ENCODE measurements at regions not wholly inside any gene's neighbourhood (a gene's known extent, or its start where the extent isn't known, plus 50 kb on each side); places are given as distances from the start of the nearest gene placed in this dataset.

DNA sequence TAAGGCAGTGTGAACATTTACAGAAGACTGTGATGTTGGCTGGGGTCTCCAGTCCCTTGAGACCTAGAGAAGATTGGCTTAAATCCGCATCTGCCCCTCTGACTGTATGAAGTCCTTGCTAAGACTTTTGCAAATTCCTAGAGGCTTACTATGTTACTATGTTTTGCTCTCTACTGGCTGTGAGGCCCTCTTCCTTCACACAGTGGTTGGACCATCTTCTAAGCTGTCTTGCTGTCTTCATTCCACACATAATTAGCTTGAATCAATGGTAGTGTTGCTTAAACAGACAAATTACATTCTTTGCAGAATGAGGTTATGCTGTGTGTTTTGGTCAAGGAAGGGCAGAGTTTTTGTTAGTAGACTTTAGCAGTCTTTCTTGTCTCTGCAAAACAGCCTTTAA is 658.0 kb downstream of the TYW1 start:
- Histone ChIP-seq H3K27me3 (ENCODE audit: insufficient read depth, low read length, poor library complexity, severe bottlenecking) (no peaks in the 10 kb centered on the region), H3F3A (ENCODE audit: low read depth) (no peaks in the 10 kb centered on the region), H3K9ac (ENCODE audit: low read depth, low read length, poor library complexity, severe bottlenecking) (no peak overlapping the region), H3K9me3 (ENCODE audit: insufficient read depth, low read depth, low read length) (no peaks in the 10 kb centered on the region), H3K4me3 (ENCODE audit: low read length, poor library complexity, severe bottlenecking) (no peak overlapping the region), H3K79me2 (ENCODE audit: insufficient read depth, low read length) (no peaks in the 10 kb centered on the region), H4K20me1 (ENCODE audit: insufficient read depth, low read length, poor library complexity, severe bottlenecking) (no peaks in the 10 kb centered on the region), H3K36me3 (ENCODE audit: insufficient read depth, low read length) (no peaks in the 10 kb centered on the region), H3K4me2 (ENCODE audit: low read depth, low read length, poor library complexity, severe bottlenecking) (no peak overlapping the region), H3K9me2 (replicated peaks; ENCODE audit: low read depth, low read length) (no peaks in the 10 kb centered on the region), H3K4me1 (ENCODE audit: insufficient read depth, low read length, poor library complexity, severe bottlenecking) (no peaks in the 10 kb centered on the region), H2AFZ (ENCODE audit: low read length) (no peak overlapping the region)
- TF ChIP-seq, protein P1, sequence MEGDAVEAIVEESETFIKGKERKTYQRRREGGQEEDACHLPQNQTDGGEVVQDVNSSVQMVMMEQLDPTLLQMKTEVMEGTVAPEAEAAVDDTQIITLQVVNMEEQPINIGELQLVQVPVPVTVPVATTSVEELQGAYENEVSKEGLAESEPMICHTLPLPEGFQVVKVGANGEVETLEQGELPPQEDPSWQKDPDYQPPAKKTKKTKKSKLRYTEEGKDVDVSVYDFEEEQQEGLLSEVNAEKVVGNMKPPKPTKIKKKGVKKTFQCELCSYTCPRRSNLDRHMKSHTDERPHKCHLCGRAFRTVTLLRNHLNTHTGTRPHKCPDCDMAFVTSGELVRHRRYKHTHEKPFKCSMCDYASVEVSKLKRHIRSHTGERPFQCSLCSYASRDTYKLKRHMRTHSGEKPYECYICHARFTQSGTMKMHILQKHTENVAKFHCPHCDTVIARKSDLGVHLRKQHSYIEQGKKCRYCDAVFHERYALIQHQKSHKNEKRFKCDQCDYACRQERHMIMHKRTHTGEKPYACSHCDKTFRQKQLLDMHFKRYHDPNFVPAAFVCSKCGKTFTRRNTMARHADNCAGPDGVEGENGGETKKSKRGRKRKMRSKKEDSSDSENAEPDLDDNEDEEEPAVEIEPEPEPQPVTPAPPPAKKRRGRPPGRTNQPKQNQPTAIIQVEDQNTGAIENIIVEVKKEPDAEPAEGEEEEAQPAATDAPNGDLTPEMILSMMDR (conservative IDR thresholded peaks at IDR 0.05; ENCODE audit: low read length) = no peak

DNA sequence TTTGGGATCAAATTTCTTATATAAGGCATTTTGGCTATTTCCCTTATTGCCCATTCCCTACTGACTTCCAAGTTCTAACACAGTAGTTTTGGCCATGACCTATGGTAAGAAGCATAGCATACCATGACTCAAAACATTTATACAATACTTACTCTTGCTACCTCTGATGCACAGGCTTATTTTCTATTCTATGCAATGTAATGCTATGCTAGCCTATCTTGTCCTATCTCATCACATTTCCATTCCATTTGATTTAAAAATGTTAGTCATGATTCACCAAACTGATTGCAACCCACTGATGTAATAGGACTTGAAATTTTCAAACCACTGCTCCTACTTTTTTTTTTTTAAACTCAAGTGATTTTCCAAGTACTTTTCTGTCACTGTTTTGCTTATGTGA is 658.5 kb downstream of the TYW1 start:
- Histone ChIP-seq H4K20me1 (ENCODE audit: insufficient read depth, low read length, poor library complexity, severe bottlenecking) (no peaks in the 10 kb centered on the region), H2AFZ (ENCODE audit: low read length) (no peak overlapping the region), H3K4me1 (ENCODE audit: insufficient read depth, low read length, poor library complexity, severe bottlenecking) (no peaks in the 10 kb centered on the region), H3K79me2 (ENCODE audit: insufficient read depth, low read length) (no peaks in the 10 kb centered on the region), H3F3A (ENCODE audit: low read depth) (no peaks in the 10 kb centered on the region), H3K27me3 (ENCODE audit: insufficient read depth, low read length, poor library complexity, severe bottlenecking) (no peaks in the 10 kb centered on the region), H3K4me2 (ENCODE audit: low read depth, low read length, poor library complexity, severe bottlenecking) (no peak overlapping the region), H3K36me3 (ENCODE audit: insufficient read depth, low read length) (no peaks in the 10 kb centered on the region), H3K4me3 (ENCODE audit: low read length, poor library complexity, severe bottlenecking) (no peak overlapping the region), H3K9me3 (ENCODE audit: insufficient read depth, low read depth, low read length) (no peaks in the 10 kb centered on the region), H3K9me2 (replicated peaks; ENCODE audit: low read depth, low read length) (no peaks in the 10 kb centered on the region), H3K9ac (ENCODE audit: low read depth, low read length, poor library complexity, severe bottlenecking) (no peak overlapping the region)
- TF ChIP-seq EZH2phosphoT487 (IDR thresholded peaks at IDR 0.05; ENCODE audit: borderline replicate concordance) = no peak
- TF ChIP-seq, protein P1 (conservative IDR thresholded peaks at IDR 0.05; ENCODE audit: low read length) = no peak

DNA sequence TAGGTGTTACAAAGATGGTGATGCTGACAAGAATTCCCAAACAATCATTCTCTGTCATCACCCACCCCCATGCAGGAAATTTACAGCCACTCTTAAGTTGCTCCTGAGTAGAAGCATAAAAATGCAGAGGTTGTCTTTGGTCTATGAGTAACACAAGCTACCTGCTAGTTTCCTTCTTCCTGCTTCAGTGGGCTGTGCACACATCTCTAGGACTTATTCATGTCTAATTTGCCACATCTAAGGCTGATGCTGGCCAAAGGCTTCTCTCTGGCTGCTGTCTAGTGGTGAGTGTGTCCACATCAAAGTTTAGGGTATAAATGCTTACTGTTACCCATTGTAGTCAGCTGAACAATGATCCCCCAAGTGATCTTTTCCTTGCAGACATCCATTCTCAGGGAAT is 662.5 kb downstream of the TYW1 start:
- no peak overlapping the region for H3K4me3 ChIP-seq (ENCODE audit: low read length, poor library complexity, severe bottlenecking)
- no peak for TF ChIP-seq EZH2phosphoT487 (IDR thresholded peaks at IDR 0.05; ENCODE audit: borderline replicate concordance)
- TF ChIP-seq, protein P1 (conservative IDR thresholded peaks at IDR 0.05; ENCODE audit: low read length) = no peak

More for the DNA sequence above, 662.5 kb downstream of the TYW1 start:
- Histone ChIP-seq H3K9me3 (ENCODE audit: insufficient read depth, low read depth, low read length) (no peaks in the 10 kb centered on the region; the same call in 1 of the 2 replicates), H3K9me2 (replicated peaks; ENCODE audit: low read depth, low read length) (no peaks in the 10 kb centered on the region), H4K20me1 (ENCODE audit: insufficient read depth, low read length, poor library complexity, severe bottlenecking) (no peaks in the 10 kb centered on the region), H3K9ac (ENCODE audit: low read depth, low read length, poor library complexity, severe bottlenecking) (no peak overlapping the region), H3K79me2 (ENCODE audit: insufficient read depth, low read length) (no peaks in the 10 kb centered on the region), H3K4me1 (ENCODE audit: insufficient read depth, low read length, poor library complexity, severe bottlenecking) (no peaks in the 10 kb centered on the region), H3F3A (ENCODE audit: low read depth) (no peaks in the 10 kb centered on the region), H3K36me3 (ENCODE audit: insufficient read depth, low read length) (no peaks in the 10 kb centered on the region), H3K27me3 (ENCODE audit: insufficient read depth, low read length, poor library complexity, severe bottlenecking) (no peaks in the 10 kb centered on the region), H3K4me2 (ENCODE audit: low read depth, low read length, poor library complexity, severe bottlenecking) (no peak overlapping the region), H2AFZ (ENCODE audit: low read length) (no peak overlapping the region)
